NCI-H146 (cell line): ENCODE measurements at regions not wholly inside any gene's neighbourhood (a gene's known extent, or its start where the extent isn't known, plus 50 kb on each side); places are given as distances from the start of the nearest gene placed in this dataset.
"Not testable (repeated sequence)": the region's sequence is repeated elsewhere in the genome, so short reads cannot be mapped to it uniquely, and the experiment has no call there.

ENCODE experiments used
- DNase-seq: peaks from one replicate; lab custom pipeline; 2025; lab: John Stamatoyannopoulos, UW

DNA sequence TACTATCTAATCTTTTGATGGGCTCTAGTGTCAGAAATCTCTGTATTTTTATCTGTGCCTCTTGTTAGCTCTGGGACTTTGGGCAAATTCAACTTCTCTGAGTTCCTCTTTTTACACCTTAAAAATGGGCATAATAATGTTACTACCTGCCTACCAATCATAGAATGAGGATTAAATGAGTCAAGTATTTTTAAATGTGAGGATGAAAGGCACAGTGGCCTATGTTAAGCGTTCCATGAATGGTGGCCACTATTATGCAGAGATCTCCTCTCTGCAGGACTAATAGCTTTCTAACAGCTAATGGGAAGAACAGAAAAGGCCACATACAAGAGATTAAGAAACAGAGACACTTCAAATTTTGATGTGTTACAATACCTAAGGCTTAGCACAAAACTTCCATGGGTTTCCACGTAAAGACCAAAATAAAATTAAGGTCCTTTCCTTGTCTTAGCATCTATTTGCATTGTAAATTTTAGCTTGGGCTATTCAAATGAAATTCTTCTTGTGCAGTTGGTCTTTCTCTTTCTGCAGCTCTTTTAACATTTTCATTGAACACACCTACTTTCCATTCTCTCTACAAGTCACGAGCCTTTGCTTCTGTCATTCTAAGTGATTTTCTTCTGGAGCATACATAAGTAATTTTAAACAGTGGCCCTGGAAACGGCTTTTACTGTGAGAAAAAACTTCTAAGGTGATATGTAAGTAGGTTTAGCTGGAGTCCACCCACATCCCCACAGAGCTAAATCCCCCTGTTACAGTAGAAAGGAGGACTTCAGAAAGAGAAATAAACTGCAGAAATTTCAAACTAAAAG is 117.9 kb upstream of the MED14 start:
- DNase-seq: no peak

DNA sequence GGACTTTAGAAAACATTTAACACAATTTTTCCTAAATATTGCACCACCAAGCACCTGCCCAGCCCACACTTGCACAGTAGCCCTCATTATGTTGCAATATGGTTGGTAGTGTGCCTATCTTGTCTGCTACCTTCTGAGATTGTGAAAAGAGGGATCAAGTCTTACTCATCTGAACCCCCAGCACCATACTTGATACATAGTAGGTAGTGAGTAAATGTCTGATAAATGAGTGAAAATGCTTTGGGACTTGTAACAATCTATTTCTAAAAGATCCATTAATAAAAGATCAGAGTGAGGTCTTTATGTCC is 118.4 kb upstream of the MED14 start:
- DNase-seq: no peak

DNA sequence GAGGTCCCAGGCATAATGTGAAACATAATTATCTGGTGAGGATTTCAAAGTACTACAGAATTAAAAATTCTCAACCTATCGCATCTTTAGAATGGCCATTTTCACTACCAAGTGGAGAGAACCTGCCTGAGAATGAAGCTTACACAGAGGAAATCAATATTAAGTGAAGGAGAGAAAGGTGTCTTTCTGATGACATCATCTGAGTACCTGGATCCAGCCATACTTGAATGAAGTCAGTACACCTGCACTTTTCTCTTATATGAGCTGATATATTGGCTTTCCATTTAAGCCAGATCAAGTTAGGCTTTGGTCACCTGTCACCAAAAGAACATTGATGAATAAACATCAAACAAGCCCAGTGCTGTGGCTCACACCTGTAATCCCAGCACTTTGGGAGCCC is 118.9 kb upstream of the MED14 start:
- no peak for DNase-seq

DNA sequence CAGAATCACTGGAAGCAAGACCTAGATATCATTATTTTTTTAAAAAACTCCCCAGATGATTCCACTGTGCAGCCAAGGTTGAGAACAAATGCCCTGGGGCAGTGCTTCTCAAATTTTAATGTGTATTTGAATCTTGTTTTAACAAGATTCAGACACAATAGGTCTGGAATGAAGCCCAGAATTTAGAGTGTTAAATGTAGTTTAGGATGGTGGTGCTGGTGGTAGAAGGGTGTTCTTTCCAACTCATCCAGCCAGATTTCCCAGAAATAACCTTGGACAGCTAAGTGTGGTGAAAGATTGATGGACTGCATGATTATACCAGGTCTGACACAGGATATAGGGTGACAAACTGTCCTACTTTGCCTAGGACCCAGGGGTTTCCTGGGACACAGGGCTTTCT is 120.1 kb upstream of the MED14 start:
- DNase-seq: no peak

DNA sequence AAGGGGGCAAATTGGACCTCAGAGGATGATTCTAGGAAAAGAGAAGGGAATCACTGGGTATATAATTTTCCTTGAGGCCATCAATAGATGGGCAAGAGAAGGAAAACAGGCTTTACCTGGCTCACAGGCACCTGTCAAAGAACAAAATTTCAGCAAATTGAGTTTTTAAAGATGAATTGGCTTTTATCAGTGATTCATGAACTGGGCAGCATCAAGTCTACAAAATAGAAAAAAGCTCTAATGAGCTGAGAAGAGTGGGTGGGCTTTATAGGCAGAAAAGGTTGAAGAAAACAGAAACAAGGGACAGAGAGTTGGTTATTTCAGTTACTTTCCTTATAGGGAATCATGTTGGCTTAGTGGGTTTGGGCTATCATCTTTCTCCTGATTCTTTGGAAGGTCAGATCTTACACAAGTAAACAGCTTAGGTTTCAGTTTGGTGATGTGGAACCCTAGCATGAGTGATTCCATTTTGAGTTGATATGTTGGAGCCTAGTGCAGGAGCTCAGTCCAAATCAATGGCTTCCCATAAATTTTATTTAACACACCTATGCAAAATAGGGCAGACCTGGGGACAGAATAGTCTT is 120.7 kb upstream of the MED14 start:
- DNase-seq: no peak

DNA sequence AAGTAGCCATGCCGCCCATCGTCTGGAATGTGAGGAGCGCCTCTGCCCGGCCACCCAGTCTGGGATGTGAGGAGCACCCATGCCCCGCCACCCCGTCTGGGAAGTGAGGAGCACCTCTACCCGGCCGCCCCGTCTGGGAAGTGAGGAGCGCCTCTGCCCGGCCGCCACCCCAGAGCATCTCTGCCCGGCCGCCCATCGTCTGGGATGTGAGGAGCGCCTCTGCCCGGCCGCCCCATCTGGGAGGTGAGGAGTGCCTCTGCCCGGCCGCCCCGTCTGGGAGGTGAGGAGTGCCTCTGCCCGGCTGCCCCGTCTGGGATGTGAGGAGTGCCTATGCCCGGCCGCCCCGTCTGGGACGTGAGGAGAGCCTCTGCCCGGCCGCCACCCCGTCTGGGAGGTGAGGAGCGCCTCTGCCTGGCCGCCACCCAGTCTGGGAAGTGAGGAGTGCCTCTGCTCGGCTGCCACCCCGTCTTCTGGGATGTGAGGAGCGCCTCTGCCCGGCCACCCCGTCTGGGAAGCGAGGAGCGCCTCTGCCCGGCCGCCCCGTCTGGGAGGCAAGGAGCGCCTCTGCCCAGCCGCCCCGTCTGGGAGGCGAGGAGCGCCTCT is 126.7 kb upstream of the MED14 start:
- DNase-seq: not testable (repeated sequence)

DNA sequence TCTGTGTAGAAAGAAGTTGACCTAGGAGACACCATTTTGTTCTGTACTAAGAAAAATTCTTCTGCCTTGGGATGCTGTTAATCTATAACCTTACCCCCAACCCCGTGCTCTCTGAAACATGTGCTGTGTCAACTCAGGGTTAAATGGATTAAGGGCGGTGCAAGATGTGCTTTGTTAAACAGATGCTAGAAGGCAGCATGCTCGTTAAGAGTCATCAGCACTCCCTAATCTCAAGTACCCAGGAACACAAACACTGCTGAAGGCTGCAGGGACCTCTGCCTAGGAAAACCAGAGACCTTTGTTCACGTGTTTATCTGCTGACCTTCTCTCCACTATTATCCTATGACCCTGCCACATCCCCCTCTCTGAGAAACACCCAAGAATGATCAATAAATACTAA is 127.9 kb upstream of the MED14 start:
- not testable (repeated sequence) for DNase-seq

DNA sequence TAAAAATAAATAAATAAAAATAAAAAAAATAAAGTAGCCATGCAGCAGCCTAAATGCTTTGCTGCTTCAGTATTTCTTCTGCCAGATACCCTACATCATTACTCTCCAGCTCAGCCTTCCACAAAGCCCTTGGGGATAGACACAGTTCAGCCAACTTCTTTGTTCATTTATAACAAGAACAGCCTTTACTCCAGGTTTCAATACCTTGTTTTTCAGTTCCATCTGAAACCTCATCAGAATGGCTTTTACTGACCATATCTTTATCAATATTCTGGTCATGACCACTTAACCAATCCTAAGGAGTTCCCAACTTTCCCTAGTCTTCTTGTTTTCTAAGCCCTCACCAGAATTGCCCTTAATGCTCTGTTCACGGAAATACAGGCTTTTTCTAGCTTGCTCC is 128.3 kb upstream of the MED14 start:
- DNase-seq: no peak

DNA sequence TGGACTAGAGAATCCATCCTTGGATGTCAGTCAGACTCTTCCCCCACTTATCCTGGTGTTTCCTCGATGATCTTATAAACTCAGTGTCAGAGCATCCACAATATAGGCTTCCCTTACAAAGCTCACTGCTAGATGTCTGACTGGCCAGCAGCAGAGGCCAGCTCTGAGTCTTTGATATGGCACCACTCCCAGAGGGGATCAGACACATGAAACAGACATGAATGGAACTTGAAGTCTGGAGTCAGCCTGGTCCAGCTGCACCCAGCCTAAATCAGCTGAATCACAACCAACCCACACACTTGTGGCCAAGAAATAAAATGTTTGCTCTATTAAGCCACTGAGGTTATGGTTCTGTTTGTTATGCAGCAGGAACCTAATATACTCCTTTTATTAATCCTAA is 129.6 kb upstream of the MED14 start:
- no peak for DNase-seq

DNA sequence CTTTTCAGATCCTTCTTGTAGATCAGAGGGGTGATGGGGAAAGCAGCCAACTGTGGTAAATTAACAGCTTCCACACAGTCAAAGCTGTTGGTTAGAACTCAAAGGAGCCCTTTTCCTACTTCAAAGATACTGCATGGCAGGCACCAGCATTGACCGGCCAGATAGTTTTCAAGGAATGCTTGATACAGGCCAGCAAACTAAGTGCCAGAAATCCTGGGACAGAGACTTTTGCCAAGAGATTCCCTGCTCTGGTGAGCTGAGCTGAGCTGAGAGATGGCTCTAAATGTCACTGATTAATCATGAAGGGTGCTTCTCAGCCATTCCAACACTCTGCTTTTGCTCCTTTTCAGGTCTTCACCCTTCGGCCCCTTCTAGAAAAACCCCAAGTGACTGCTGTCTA is 131.6 kb upstream of the MED14 start:
- no peak for DNase-seq

DNA sequence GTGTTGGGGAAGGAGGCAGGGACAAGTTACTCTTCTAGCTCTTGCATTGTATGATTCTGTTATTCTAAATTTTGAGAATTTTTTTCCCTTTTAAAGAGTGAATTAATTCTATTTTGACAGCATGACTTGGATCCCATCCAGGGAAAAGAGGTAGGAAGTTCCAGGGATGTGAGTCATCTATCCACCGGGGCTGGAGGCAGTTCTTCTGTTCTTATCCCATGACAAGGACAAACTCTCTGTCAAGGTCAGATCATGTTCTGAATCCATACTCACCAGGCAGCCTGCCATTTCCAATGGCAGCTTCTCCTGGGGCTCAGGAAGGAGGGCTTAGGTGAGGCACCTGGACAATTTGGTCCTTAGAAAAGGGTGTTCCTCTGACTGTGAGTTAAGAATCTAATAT is 132.0 kb upstream of the MED14 start:
- no peak for DNase-seq

DNA sequence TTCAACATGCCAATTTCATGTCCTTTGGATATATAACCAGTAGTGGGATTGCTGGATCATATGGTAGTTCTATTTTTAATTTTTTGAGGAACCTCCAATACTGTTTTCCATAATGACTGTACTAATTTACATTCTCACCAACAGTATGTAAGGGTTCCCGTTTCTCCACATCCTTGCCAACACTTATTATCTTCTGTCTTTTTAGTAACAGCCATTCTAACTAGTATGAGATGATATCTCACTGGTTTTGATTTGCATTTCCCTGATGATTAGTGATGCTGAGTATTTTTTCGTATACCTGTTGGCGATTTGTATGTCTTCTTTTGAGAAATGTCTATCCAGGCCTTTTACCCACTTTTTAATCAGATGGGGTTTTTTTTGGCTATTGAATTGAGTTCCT is 133.5 kb upstream of the MED14 start:
- DNase-seq: no peak

DNA sequence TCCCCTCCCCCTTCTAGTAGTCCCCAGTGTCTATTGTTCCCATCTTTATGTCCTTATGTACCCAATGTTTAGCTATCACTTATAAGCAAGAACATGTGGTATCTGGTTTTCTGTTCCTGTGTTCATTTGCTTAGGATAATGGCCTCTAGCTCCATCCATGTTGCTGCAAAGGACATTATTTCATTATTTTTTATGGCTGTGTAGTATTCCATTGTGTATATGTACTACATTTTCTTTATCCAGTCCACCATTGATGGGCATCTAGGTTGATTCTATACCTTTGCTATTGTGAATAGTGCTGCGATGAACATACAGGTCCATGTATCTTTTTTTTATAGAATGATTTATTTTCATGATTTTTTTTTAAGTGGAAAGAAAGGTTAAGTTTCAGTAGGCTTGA is 135.6 kb upstream of the MED14 start:
- not testable (repeated sequence) for DNase-seq

DNA sequence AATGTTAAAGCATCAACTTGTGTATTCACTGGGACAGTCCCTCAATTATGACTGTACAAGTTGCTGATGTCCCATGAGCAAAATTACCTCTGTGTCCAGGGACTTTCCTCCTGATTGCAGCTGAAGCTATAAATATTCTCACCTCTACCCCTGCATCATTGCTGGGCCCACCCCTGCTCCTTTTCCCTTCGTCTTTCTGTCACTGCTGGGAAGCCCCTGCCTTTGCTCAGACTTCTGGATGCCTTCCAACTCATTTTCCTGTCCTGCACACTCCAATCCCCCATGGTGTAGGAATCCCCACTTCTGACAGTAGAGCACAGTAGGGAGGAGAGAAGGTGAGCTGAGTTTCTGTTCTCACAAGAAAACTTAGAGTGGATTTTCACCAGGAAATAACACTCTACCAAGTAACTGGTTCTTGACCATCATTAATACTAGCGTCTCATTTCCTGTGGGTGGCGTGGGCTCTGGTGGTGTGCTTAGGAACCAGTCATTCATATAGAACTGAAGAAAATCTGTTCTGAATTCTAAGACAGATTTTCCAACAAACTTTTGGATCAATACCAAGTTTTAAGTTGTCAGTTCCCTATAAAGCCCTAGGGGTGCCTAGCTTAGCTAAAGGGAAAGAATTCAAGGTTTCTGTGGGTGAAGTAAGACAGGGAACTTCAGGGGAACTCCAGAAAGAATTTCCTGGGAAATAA is 136.2 kb upstream of the MED14 start:
- no peak for DNase-seq

DNA sequence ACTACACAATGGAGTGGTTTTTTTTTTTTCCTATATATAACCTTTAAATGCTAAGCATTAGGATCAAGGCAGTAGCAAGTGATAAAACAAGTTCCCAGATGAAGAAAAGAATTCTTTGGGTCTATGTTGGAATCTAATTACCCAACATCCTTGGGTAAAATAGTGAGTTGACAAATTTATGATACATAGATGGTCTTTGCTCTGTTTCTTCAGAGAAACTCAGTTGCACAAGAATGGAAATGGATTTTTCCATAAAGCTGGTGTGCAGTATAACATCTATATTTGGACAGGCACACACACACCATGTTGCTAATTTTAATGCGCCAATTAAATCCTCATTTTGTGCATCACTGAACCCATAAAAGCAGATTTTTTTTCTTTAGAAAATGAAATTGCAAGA is 137.0 kb upstream of the MED14 start:
- no peak for DNase-seq

DNA sequence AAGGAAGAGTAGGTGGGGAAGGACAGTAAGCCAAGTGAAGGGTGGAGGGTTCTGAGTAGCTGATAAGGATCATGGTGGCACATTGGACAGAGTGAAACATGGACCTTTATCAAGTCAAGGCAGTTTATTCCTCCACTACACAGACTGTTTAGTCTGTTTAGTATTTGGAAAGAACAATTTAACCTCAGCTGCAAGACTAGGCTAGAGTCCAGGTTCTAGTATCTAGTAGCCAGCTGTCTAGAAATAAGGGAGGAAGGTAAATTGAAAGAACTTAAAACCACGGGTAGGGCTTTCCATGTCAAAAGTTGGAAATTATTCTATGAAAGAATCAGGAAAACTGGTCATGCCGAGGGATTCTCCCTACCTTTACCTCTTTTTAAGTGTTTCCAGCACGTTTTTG is 140.1 kb upstream of the MED14 start:
- no peak for DNase-seq

DNA sequence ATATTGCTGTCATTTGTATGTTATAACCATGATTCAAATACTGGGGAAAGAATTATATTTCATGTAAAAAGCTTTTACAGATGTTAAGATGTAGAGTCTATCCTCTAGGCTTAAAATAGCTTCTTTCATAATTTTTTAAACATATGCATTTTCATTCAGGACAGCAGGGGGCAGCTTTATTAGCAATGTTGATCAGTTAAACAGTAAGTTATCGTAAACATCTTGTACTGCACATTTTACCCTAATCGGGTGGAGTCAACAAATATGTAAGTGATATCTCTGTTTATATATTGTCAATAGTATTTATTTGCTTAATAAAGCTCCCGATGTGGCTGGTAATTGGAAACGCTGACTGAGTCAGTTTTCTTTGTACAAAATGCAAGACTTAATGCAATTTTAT is 142.5 kb upstream of the MED14 start:
- no peak for DNase-seq

DNA sequence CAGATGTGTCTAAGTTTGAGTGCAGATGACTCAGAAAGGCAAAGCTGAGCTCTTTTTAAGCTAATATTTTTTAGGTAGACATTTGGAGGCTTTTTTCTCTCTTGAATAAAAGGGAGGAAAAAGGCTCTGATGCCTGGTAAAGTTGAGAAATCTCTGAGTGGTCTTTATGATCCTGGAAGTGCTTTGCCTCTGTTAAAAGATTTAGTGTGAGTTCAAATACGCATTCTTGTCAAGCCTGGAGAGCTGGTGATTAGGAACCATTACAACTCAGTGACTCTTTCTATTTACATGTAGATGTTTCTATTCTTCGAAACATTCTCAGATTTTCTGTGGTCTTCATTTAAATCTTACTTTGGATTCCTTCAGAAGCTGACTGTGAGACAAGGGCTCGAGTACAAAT is 143.4 kb upstream of the MED14 start:
- no peak for DNase-seq

DNA sequence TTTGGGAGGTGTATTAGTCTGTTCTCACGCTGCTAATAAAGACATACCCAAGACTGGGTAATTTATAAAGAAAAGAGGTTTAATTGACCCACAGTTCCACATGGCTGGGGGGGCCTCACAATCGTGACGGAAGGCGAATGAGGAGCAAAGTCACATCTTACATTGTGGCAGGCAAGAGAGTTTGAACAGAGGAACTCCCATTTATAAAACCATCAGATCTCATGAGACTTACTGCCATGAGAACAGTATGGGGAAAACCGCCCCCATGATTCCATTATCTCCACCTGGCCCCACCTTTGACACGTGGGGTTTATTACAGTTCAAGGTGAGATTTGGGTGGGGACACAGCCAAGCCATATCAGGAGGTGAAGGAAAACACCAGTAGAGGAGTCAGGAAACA is 143.8 kb upstream of the MED14 start:
- not testable (repeated sequence) for DNase-seq

DNA sequence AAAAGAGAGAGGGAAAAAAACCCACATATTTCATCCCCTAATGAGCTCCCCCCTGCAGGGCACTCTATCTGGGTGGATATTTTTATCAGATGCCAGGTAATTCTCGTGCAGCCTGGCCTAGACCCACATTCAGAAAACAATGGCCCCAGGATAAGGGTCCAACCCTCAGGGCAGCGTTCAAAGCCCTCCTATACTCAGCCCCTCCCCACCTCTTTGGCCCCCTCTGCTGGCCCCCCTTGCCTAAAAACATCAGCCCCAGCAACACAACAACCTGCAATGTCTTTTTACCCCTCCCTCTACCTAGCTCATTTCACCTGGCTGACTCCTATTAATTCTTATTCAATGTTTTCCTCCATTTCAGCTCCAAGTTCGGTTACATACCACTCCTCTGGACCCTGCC is 145.4 kb upstream of the MED14 start:
- no peak for DNase-seq

DNA sequence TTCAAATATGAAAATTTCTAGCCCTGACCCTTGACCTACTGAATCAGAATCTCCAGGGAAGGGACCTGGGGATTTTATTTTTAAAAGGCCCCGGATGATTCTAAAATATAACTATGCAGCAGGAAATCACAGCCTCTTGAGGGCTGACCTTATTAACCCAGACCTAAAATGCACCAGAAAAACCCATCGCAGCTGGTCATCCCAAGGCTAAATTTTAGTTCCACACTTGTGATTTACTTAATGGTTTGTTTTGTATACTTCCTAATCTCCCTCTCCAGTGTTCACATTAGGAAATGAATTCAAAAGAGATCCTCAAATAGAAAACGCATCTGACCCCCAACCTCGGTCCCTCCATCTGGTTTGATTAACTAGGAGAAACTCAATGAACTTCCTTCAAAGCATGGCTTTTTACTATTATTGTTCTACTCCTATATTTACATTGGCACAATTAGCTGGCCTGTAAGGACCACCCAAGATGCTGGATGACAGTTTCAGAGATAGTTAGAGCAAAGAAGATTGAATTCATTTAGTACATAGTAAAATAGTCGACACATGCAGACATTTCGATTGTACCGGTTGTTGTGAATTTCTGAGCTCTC is 147.8 kb upstream of the MED14 start:
- no peak for DNase-seq

DNA sequence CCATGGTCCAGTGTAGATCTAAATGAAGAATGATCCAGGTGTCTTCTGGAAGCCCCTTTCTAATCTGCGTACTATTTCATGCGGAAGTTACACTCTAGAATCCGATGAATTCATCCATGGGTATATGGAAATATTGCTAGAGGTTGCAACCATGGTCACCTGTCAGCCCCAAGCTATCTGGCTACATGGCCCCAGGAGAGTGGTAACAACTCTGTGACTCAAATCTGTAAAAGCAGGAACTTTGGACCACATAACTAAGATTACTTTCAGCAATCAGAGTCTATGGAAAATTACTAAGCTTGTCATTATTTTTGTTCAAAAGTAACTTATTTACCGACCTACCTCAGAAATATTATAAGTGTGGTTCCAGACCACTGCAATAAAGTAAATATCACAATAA is 150.6 kb upstream of the MED14 start:
- DNase-seq: no peak

DNA sequence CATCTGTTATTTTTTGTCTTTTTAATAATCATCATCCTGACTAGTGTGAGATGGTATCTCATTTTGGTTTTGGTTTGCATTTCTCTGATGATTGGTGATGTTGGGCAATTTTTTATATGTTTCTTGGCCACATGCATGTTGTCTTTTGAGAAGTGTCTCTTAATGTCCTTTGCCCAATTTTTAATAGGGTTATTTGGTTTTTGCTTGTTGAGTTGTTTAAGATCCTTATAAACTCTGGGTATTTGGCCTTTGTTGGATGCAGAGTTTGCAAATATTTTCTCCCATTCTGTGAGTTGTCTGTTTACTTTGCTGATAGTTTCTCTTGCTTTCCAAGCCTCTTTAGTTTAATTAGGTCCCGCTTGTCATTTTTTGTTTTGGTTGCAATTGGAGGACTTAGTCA is 152.1 kb upstream of the MED14 start:
- DNase-seq: no peak
